Tibial nerve (tissue), 4 donors: ENCODE measurements at regions not wholly inside any gene's neighbourhood (a gene's known extent, or its start where the extent isn't known, plus 50 kb on each side); places are given as distances from the start of the nearest gene placed in this dataset.

Source experiments
- DNase-seq, 2 donors: peaks; one replicate each; pipeline ENCODE4 v3.0.0-alpha.2; 2019; ENCODE audit warnings: low spot score in 2 of 2
- H3K27ac ChIP-seq, 4 donors: fragments of 200-600 bp; sonication (generic) in 3 of 4; one replicate each; pipeline ENCODE4 v1.5.1; 2017 to 2019; ENCODE audit warnings: mild to moderate bottlenecking in 1 of 4
- H3K27me3 ChIP-seq, 2 donors: fragments of 200-600 bp; sonication (generic) in 1 of 2; one replicate each; pipeline versions ENCODE4 v1.5.1 to v1.6.0; 2017 to 2019
- H3K36me3 ChIP-seq, 3 donors: fragments of 200-600 bp; sonication (generic); one replicate each; pipeline ENCODE4 v1.5.1; 2018 to 2019
- H3K4me1 ChIP-seq, 4 donors: fragments of 200-600 bp; sonication (generic) in 3 of 4; one replicate each; pipeline ENCODE4 v1.5.1; 2017 to 2019
- H3K4me3 ChIP-seq, 4 donors: fragments of 200-600 bp; sonication (generic) in 3 of 4; one replicate each; pipeline ENCODE4 v1.5.1; 2017 to 2019; ENCODE audit warnings: mild to moderate bottlenecking in 1 of 4, moderate library complexity in 1 of 4
- H3K9me3 ChIP-seq, 4 donors: fragments of 200-600 bp; sonication (generic) in 3 of 4; one replicate each; pipeline ENCODE4 v1.5.1; 2017 to 2019
- CTCF ChIP-seq, 5 experiments: fragments of 200-600 bp in 3 of 5; fragments of 450-650 bp in 2 of 5; sonication (generic) in 3 of 5; IDR thresholded peaks; one replicate each; pipeline ENCODE4 v1.5.1; 2016 to 2019; ENCODE audit warnings: antibody characterized with exemption in 5 of 5, mild to moderate bottlenecking in 3 of 5, moderate library complexity in 2 of 5
- EP300 ChIP-seq, 2 donors: sonication (generic); formaldehyde crosslinking; IDR thresholded peaks; one replicate each; pipeline ENCODE4 v1.6.1; 2017; ENCODE audit warnings: antibody characterized with exemption in 2 of 2, mild to moderate bottlenecking in 1 of 2
- POLR2A ChIP-seq, 2 donors: fragments of 450-650 bp; IDR thresholded peaks; one replicate each; pipeline ENCODE4 v1.6.1; 2017; ENCODE audit warnings: antibody characterized with exemption in 2 of 2, mild to moderate bottlenecking in 2 of 2, moderate library complexity in 2 of 2
- WGBS, 2 donors: methylation state at CpG; one replicate each; pipeline ENCODE4 v1.1.5; 2018; 5-methylcytosine and 5-hydroxymethylcytosine counted together

DNA sequence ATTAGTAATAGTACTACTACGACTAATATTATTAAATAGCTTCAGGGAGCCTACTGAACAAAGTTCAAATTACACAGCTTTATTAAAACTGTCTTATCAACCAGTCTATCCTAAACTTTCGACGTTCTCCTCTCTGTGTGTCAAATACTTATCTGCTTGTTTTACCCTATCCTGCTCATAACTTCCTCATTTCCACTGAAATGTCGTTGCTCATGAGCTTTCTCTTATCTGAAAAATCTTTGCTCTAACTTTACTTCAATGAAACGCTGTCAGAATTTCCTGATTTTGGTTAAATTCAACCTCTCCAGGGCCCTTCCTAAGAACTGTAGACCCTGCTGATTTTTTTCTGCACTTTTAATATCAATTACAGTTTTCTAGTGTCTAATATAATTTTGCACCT, 1431.0 kb upstream of the WWC1 start:
- H3K27me3 ChIP-seq, result no peaks in the 10 kb centered on the region
- no peak for DNase-seq
- H3K4me1 ChIP-seq, result no peaks in the 10 kb centered on the region
- 78% methylated on average over 5 of the region's 5 CpGs for WGBS, 2 donors
- no peaks in the 10 kb centered on the region for H3K9me3 ChIP-seq
- H3K36me3 ChIP-seq, result no peaks in the 10 kb centered on the region
- no peak for TF ChIP-seq EP300 (IDR thresholded peaks at IDR 0.05)
- TF ChIP-seq POLR2A (IDR thresholded peaks at IDR 0.05), result no peak
- no peak for TF ChIP-seq CTCF (IDR thresholded peaks at IDR 0.05)
- H3K27ac ChIP-seq, result no peak overlapping the region
- no peak overlapping the region for H3K4me3 ChIP-seq

- TF ChIP-seq POLR2A (IDR thresholded peaks at IDR 0.05) (no peak), EP300 (IDR thresholded peaks at IDR 0.05) (no peak), CTCF (IDR thresholded peaks at IDR 0.05) (no peak)
- no peaks in the 10 kb centered on the region for H3K27me3 ChIP-seq
- WGBS, 2 donors, result 82 to 85% methylated on average over 5 of the region's 5 CpGs
- H3K27ac ChIP-seq, result no peak overlapping the region
- H3K4me1 ChIP-seq, result no peaks in the 10 kb centered on the region
- no peak overlapping the region for H3K4me3 ChIP-seq
- H3K9me3 ChIP-seq, result no peaks in the 10 kb centered on the region
- no peaks in the 10 kb centered on the region for H3K36me3 ChIP-seq
- DNase-seq, result no peak
Measured at GRCh38 chr5:166862581-166862980, 1428.9 kb upstream of the WWC1 start.

- no peak overlapping the region for H3K4me3 ChIP-seq
- 78 to 79% methylated on average over 6 of the region's 6 CpGs for WGBS, 2 donors
- H3K9me3 ChIP-seq, result no peaks in the 10 kb centered on the region
- no peaks in the 10 kb centered on the region for H3K27me3 ChIP-seq
- no peak for DNase-seq
- H3K36me3 ChIP-seq, result no peaks in the 10 kb centered on the region
- no peaks in the 10 kb centered on the region for H3K4me1 ChIP-seq
- no peak for TF ChIP-seq POLR2A (IDR thresholded peaks at IDR 0.05)
- TF ChIP-seq EP300 (IDR thresholded peaks at IDR 0.05), result no peak
- TF ChIP-seq CTCF (IDR thresholded peaks at IDR 0.05), result no peak
- H3K27ac ChIP-seq, result no peak overlapping the region
Measured at GRCh38 chr5:166865206-166865605, 1426.2 kb upstream of the WWC1 start.

GRCh38 chr5:166880456-166880855, 1411.0 kb upstream of the WWC1 start:
- no peaks in the 10 kb centered on the region for H3K9me3 ChIP-seq
- no peaks in the 10 kb centered on the region for H3K27me3 ChIP-seq
- TF ChIP-seq EP300 (IDR thresholded peaks at IDR 0.05) (no peak), CTCF (IDR thresholded peaks at IDR 0.05) (no peak), POLR2A (IDR thresholded peaks at IDR 0.05) (no peak)
- no peaks in the 10 kb centered on the region for H3K36me3 ChIP-seq
- DNase-seq, result no peak
- no peak overlapping the region for H3K4me3 ChIP-seq
- no peak overlapping the region for H3K27ac ChIP-seq
- WGBS, 2 donors, result 82 to 85% methylated on average over 9 of the region's 9 CpGs
- H3K4me1 ChIP-seq, result no peaks in the 10 kb centered on the region

GRCh38 chr5:166881802-166882201, 1409.6 kb upstream of the WWC1 start:
- no peak for DNase-seq
- Histone ChIP-seq H3K27ac (no peak overlapping the region), H3K4me3 (no peak overlapping the region), H3K36me3 (no peaks in the 10 kb centered on the region), H3K27me3 (no peaks in the 10 kb centered on the region), H3K9me3 (no peaks in the 10 kb centered on the region), H3K4me1 (no peaks in the 10 kb centered on the region)
- 59 to 69% methylated on average over 8 of the region's 8 CpGs for WGBS, 2 donors
- no peak for TF ChIP-seq CTCF (IDR thresholded peaks at IDR 0.05)
- TF ChIP-seq POLR2A (IDR thresholded peaks at IDR 0.05), result no peak
- TF ChIP-seq EP300 (IDR thresholded peaks at IDR 0.05), result no peak
